HepG2 (cell line): ENCODE measurements at regions not wholly inside any gene's neighbourhood (a gene's known extent, or its start where the extent isn't known, plus 50 kb on each side); places are given as distances from the start of the nearest gene placed in this dataset.

Experiments
- ATAC-seq: fragments of 200-7000 bp; cut with Tn5 transposase; 3 replicates; pipeline ENCODE4 v1.9.1; 2020; ENCODE audit warnings: mild to moderate bottlenecking, moderate library complexity
- BruUV-seq: library from RNA; stranded (reverse); fragments of 400-500 nt; replicated peaks from 2 replicates; lab custom pipeline; 2021; lab: Mats Ljungman, UMichigan
- CTCF ChIA-PET: fragments of 300-600 bp; formaldehyde crosslinking; extraction: SDS; loops from one replicate; lab custom pipeline; 2021; ENCODE audit warnings: low total read pairs, inconsistent platforms, low intra/inter-chr PET ratio; lab: Yijun Ruan, JAX
- POLR2A ChIA-PET: fragments of 350-600 bp; sonication (Branson Sonifier 250); formaldehyde crosslinking; loops from one replicate; lab custom pipeline; 2020; ENCODE audit warnings: antibody characterized with exemption, inconsistent platforms; lab: Yijun Ruan, JAX
- DNase-seq: peaks from one replicate; pipeline ENCODE4 v3.0.0-alpha.2; 2015; ENCODE audit warnings: low spot score
- FAIRE-seq: peaks from 3 replicates; lab custom pipeline; 2011; peaks lifted over from hg19 to GRCh38; lab: Jason Lieb, UNC
- H2AFZ ChIP-seq: one replicate; pipeline ENCODE4 v1.6.1; 2011; ENCODE audit warnings: low read length, inconsistent platforms
- H3K27ac ChIP-seq: fragments of 300-600 bp; 3 replicates; pipeline ENCODE4 v1.8.0; 2011; ENCODE audit warnings: mixed run types, mild to moderate bottlenecking, mixed read lengths, low read length, inconsistent platforms; ENCODE audit not compliant: insufficient read depth; ENCODE audit errors: extremely low read length
- H3K27me3 ChIP-seq, 2 experiments: fragments of 200-600 bp in 1 of 2; 2 replicates in 1 of 2; 3 replicates in 1 of 2; pipeline versions ENCODE4 v1.6.0 to v1.8.0; 2011; ENCODE audit warnings: low read length in 2 of 2, mild to moderate bottlenecking in 2 of 2, moderate library complexity in 2 of 2, inconsistent platforms in 1 of 2; ENCODE audit not compliant: insufficient read depth in 2 of 2, control insufficient read depth in 1 of 2
- H3K36me3 ChIP-seq, 2 experiments: fragments of 200-600 bp in 1 of 2; replicated peaks in 1 of 2; 2 replicates in 1 of 2; 3 replicates in 1 of 2; pipeline versions ENCODE4 v1.5.1 to v1.8.0; 2011; ENCODE audit warnings: low read length in 2 of 2, inconsistent platforms in 1 of 2; ENCODE audit not compliant: insufficient read depth in 2 of 2, control insufficient read depth in 1 of 2
- H3K4me1 ChIP-seq: 2 replicates; pipeline ENCODE4 v1.5.1; 2012; ENCODE audit warnings: low read length, inconsistent platforms; ENCODE audit not compliant: insufficient read depth
- H3K4me2 ChIP-seq: 2 replicates; pipeline ENCODE4 v1.6.0; 2011; ENCODE audit warnings: low read depth, low read length, inconsistent platforms
- H3K4me3 ChIP-seq, 3 experiments: fragments of 200-600 bp in 1 of 3; sonication (generic), shearing (Covaris generic) in 1 of 3; replicated peaks in 1 of 3; 2 replicates each; pipeline ENCODE4 v1.5.1; 2011 to 2016; ENCODE audit warnings: low read length in 3 of 3, inconsistent platforms in 2 of 3, low read depth in 2 of 3, mild to moderate bottlenecking in 2 of 3, control low read depth in 1 of 3, mixed read lengths in 1 of 3; ENCODE audit not compliant: insufficient read depth in 1 of 3
- H3K79me2 ChIP-seq: one replicate; pipeline ENCODE4 v1.6.1; 2011; ENCODE audit warnings: low read length, inconsistent platforms; ENCODE audit not compliant: insufficient read depth
- H3K9ac ChIP-seq: 2 replicates; pipeline ENCODE4 v1.6.0; 2011; ENCODE audit warnings: mild to moderate bottlenecking, low read depth, low read length, inconsistent platforms; ENCODE audit not compliant: insufficient read depth
- H3K9me3 ChIP-seq: 2 replicates; pipeline ENCODE4 v1.5.1; 2012; ENCODE audit warnings: mild to moderate bottlenecking, low read length
- H4K20me1 ChIP-seq: 2 replicates; pipeline ENCODE4 v1.6.0; 2011; ENCODE audit warnings: inconsistent platforms, mild to moderate bottlenecking, low read length, moderate library complexity; ENCODE audit not compliant: insufficient read depth
- ATF5 ChIP-seq: sonication (generic); formaldehyde crosslinking; IDR thresholded peaks from 2 replicates; pipeline ENCODE4 v1.4.0; 2020; ENCODE audit warnings: mild to moderate bottlenecking, low read depth, missing genetic modification reagents
- CENPX ChIP-seq: sonication (generic); formaldehyde crosslinking; IDR thresholded peaks from 2 replicates; pipeline ENCODE4 v1.9.0; 2021; ENCODE audit warnings: mild to moderate bottlenecking, missing genetic modification reagents, moderate library complexity
- GLI4 ChIP-seq: sonication (generic); formaldehyde crosslinking; IDR thresholded peaks from 2 replicates; pipeline ENCODE4 v1.5.1; 2020; ENCODE audit warnings: missing genetic modification reagents, mild to moderate bottlenecking, moderate library complexity, borderline replicate concordance
- HOXA5 ChIP-seq: sonication (generic); formaldehyde crosslinking; IDR thresholded peaks from 2 replicates; pipeline ENCODE4 v1.4.0; 2020; ENCODE audit warnings: missing genetic modification reagents
- KDM4B ChIP-seq: sonication (generic); formaldehyde crosslinking; IDR thresholded peaks from 2 replicates; pipeline ENCODE4 v1.4.0; 2020; ENCODE audit warnings: missing genetic modification reagents
- KMT2B ChIP-seq: IDR thresholded peaks from 2 replicates; pipeline ENCODE4 v1.6.1; 2016; ENCODE audit warnings: missing genetic modification reagents, missing compliant biosample characterization
- RXRB ChIP-seq: IDR thresholded peaks from 2 replicates; pipeline ENCODE4 v1.6.1; 2016; ENCODE audit warnings: borderline replicate concordance, missing genetic modification reagents, missing compliant biosample characterization
- SIN3B ChIP-seq: fragments of 150-350 bp; IDR thresholded peaks from 2 replicates; pipeline ENCODE4 v1.6.1; 2014; ENCODE audit warnings: low read length
- SP1 ChIP-seq, 2 experiments: fragments of 450-650 bp in 1 of 2; sonication (generic) in 1 of 2; formaldehyde crosslinking in 1 of 2; IDR thresholded peaks; 2 replicates each; pipeline versions ENCODE4 v1.4.0 to v1.6.1; 2016 to 2020; ENCODE audit warnings: missing genetic modification reagents in 1 of 2
- SSRP1 ChIP-seq: IDR thresholded peaks from 2 replicates; pipeline ENCODE4 v1.6.1; 2016; ENCODE audit warnings: control low read depth
- UBTF ChIP-seq: sonication (generic); formaldehyde crosslinking; IDR thresholded peaks from 2 replicates; pipeline ENCODE4 v1.4.0; 2020; ENCODE audit warnings: mild to moderate bottlenecking, missing genetic modification reagents
- ZKSCAN5 ChIP-seq: sonication (generic); formaldehyde crosslinking; IDR thresholded peaks from 2 replicates; pipeline ENCODE4 v1.5.1; 2020; ENCODE audit warnings: mild to moderate bottlenecking, missing genetic modification reagents
- ZMAT5 ChIP-seq: sonication (generic); formaldehyde crosslinking; IDR thresholded peaks from 2 replicates; pipeline ENCODE4 v1.5.0; 2020; ENCODE audit warnings: mild to moderate bottlenecking, low read depth, missing genetic modification reagents, borderline replicate concordance
- ZNF224 ChIP-seq: sonication (generic); formaldehyde crosslinking; IDR thresholded peaks from 2 replicates; pipeline ENCODE4 v1.5.0; 2020; ENCODE audit warnings: mild to moderate bottlenecking, missing genetic modification reagents
- ZNF260 ChIP-seq: sonication (generic); formaldehyde crosslinking; IDR thresholded peaks from 2 replicates; pipeline ENCODE4 v1.4.0; 2020; ENCODE audit warnings: missing genetic modification reagents, low read depth, mild to moderate bottlenecking, borderline replicate concordance
- ZNF296 ChIP-seq: sonication (generic); formaldehyde crosslinking; conservative IDR thresholded peaks from 2 replicates; pipeline ENCODE4 v1.5.0; 2020; ENCODE audit warnings: mild to moderate bottlenecking, missing genetic modification reagents
- ZNF460 ChIP-seq: sonication (generic); formaldehyde crosslinking; IDR thresholded peaks from 2 replicates; pipeline ENCODE4 v1.5.1; 2020; ENCODE audit warnings: missing genetic modification reagents, mild to moderate bottlenecking, borderline replicate concordance
- ZNF720 ChIP-seq: sonication (generic); formaldehyde crosslinking; IDR thresholded peaks from 2 replicates; pipeline ENCODE4 v1.4.0; 2020; ENCODE audit warnings: missing genetic modification reagents
- ZNF782 ChIP-seq: sonication (generic); formaldehyde crosslinking; IDR thresholded peaks from 2 replicates; pipeline ENCODE4 v1.4.0; 2020; ENCODE audit warnings: missing genetic modification reagents, mild to moderate bottlenecking, borderline replicate concordance
- ZSCAN5A ChIP-seq: sonication (generic); formaldehyde crosslinking; IDR thresholded peaks from 2 replicates; pipeline ENCODE4 v1.8.0; 2022; ENCODE audit warnings: mild to moderate bottlenecking, missing genetic modification reagents, borderline replicate concordance
- WGBS: methylation state at CpG from one replicate; pipeline ENCODE4 v1.1.6; 2017; ENCODE audit warnings: low lambda C conversion rate; 5-methylcytosine and 5-hydroxymethylcytosine counted together
- in situ Hi-C: cut with HindIII; loops from 2 replicates; pipeline ENCODE4 v1.10.0; 2017; ENCODE audit warnings: low pct_unique_long_range_greater_than_20kb; ENCODE audit not compliant: extremely low pct_ligation_motif_present
- intact Hi-C: fragments of 100-400 bp; cut with micrococcal nuclease; formaldehyde crosslinking; loops from one replicate; pipeline ENCODE4 v1.10.0; 2022; ENCODE audit not compliant: unreplicated experiment

GRCh38 chr1:221910222-221910621 lies 168.3 kb upstream of the DUSP10 start:
- BruUV-seq: no TSS peak
- Histone ChIP-seq H3K79me2 (no peaks in the 10 kb centered on the region), H3K9me3 (no peaks in the 10 kb centered on the region), H3K9ac (no peak overlapping the region), H3K36me3 (no peaks in the 10 kb centered on the region), H3K27me3 (no peaks in the 10 kb centered on the region; a peak in 1 of 5 replicates), H3K27ac (no peak overlapping the region), H3K4me3 (no peak overlapping the region), H2AFZ (no peak overlapping the region), H4K20me1 (no peaks in the 10 kb centered on the region), H3K4me2 (no peak overlapping the region), H3K4me1 (no peaks in the 10 kb centered on the region)
- ChIA-PET CTCF (no interaction called here), POLR2A (no interaction called here)
- intact Hi-C loops: no loop called here
- WGBS: 4% methylated on average over 4 of the region's 4 CpGs
- DNase-seq: no peak
- FAIRE-seq: no peak
- no peak for ATAC-seq
- in situ Hi-C loops: no loop called here
- no peak for TF ChIP-seq ZNF720 (CRISPR knock-in tag)
- no peak for TF ChIP-seq ZKSCAN5 (CRISPR knock-in tag)
- no peak for TF ChIP-seq GLI4 (CRISPR knock-in tag)
- no peak for TF ChIP-seq ZNF460 (CRISPR knock-in tag)
- no peak for TF ChIP-seq SIN3B
- no peak for TF ChIP-seq ZNF260 (CRISPR knock-in tag)
- TF ChIP-seq ZNF782 (CRISPR knock-in tag): no peak
- TF ChIP-seq SSRP1 (CRISPR knock-in tag): no peak
- TF ChIP-seq KMT2B (CRISPR knock-in tag): no peak
- TF ChIP-seq SP1 (IDR thresholded peaks at IDR 0.05): no peak
- no peak for TF ChIP-seq SP1 (CRISPR knock-in tag; IDR thresholded peaks at IDR 0.05)
- TF ChIP-seq ZMAT5 (CRISPR knock-in tag): no peak
- no peak for TF ChIP-seq HOXA5 (CRISPR knock-in tag)
- TF ChIP-seq ZNF296 (CRISPR knock-in tag): no peak
- TF ChIP-seq CENPX (CRISPR knock-in tag): no peak
- no peak for TF ChIP-seq KDM4B (CRISPR knock-in tag)
- no peak for TF ChIP-seq ATF5 (CRISPR knock-in tag)
- no peak for TF ChIP-seq ZNF224
- TF ChIP-seq RXRB (CRISPR knock-in tag): no peak
- TF ChIP-seq UBTF: no peak
- TF ChIP-seq ZSCAN5A (CRISPR knock-in tag): no peak
